ENCODE measurements at regions not wholly inside any gene's neighbourhood (a gene's known extent, or its start where the extent isn't known, plus 50 kb on each side); places are given as distances from the start of the nearest gene placed in this dataset.
"Not testable (repeated sequence)": the region's sequence is repeated elsewhere in the genome, so short reads cannot be mapped to it uniquely, and the experiment has no call there.

- Mint-ChIP-seq H3K27me3 (peaks cover 8% of the 10 kb centered on the region), H3K36me3 (no peaks in the 10 kb centered on the region), H3K9me3 (peaks cover 16% of the 10 kb centered on the region), H3K4me3 (no peak overlapping the region), H3K27ac (no peak overlapping the region), H3K4me1 (ENCODE audit: unreplicated experiment) (no peaks in the 10 kb centered on the region)
- no peak for DNase-seq (ENCODE audit: extremely low spot score, unreplicated experiment)
- TF ChIP-seq, protein P1, sequence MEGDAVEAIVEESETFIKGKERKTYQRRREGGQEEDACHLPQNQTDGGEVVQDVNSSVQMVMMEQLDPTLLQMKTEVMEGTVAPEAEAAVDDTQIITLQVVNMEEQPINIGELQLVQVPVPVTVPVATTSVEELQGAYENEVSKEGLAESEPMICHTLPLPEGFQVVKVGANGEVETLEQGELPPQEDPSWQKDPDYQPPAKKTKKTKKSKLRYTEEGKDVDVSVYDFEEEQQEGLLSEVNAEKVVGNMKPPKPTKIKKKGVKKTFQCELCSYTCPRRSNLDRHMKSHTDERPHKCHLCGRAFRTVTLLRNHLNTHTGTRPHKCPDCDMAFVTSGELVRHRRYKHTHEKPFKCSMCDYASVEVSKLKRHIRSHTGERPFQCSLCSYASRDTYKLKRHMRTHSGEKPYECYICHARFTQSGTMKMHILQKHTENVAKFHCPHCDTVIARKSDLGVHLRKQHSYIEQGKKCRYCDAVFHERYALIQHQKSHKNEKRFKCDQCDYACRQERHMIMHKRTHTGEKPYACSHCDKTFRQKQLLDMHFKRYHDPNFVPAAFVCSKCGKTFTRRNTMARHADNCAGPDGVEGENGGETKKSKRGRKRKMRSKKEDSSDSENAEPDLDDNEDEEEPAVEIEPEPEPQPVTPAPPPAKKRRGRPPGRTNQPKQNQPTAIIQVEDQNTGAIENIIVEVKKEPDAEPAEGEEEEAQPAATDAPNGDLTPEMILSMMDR (conservative IDR thresholded peaks at IDR 0.05) = no peak
These were observed 74.8 kb upstream of the SLC24A3 start for GRCh38 chr20:19137641-19138040.

DNA sequence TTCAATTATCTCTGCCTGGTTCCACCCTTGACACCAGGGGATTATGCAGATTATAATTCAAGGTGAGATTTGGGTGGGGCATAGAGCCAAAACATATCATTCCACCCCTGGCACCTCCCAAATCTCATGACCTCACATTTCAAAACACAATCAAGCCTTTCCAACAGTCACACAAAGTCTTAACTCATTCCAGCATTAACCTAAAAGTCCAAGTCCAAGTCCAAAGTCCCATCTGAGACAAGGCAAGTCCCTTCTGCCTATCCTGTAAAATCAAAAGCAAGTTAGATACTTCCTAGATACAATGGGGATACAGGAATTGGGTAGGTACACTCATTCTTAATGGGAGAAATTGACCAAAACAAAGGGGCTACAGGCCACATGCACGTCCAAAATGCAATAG lies 73.7 kb upstream of the SLC24A3 start:
- H3K27me3 Mint-ChIP-seq = peaks cover 8% of the 10 kb centered on the region
- H3K4me1 Mint-ChIP-seq (ENCODE audit: unreplicated experiment) = no peaks in the 10 kb centered on the region
- no peak overlapping the region for H3K27ac Mint-ChIP-seq
- H3K4me3 Mint-ChIP-seq = no peak overlapping the region
- DNase-seq (ENCODE audit: extremely low spot score, unreplicated experiment) = no peak
- peaks cover 16% of the 10 kb centered on the region for H3K9me3 Mint-ChIP-seq
- no peaks in the 10 kb centered on the region for H3K36me3 Mint-ChIP-seq
- TF ChIP-seq, protein P1 (conservative IDR thresholded peaks at IDR 0.05) = no peak

DNA sequence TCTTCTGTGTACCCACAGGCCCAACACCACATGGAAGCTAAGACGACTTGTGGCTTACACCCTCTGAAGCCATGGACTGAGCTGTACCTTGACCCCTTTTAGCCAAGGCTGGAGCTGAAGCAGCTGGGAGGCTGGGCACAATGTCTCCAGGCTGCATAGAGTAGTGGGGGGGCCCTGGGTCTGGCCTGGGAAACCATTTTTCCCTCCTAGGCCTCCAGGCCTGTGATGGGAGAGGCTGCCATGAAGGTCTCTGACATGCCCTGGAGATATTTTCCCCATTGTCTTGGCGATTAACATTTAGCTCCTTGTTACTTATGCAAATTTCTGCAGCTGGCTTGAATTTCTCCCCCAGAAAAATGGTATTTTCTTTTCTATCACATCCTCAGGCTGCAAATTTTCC lies 72.9 kb upstream of the SLC24A3 start:
- H3K9me3 Mint-ChIP-seq = peaks cover 16% of the 10 kb centered on the region
- not testable (repeated sequence) for H3K36me3 Mint-ChIP-seq; DNase-seq (ENCODE audit: extremely low spot score, unreplicated experiment); H3K27me3 Mint-ChIP-seq; H3K27ac Mint-ChIP-seq; H3K4me1 Mint-ChIP-seq (ENCODE audit: unreplicated experiment); H3K4me3 Mint-ChIP-seq

- Mint-ChIP-seq H3K27ac (no peak overlapping the region), H3K4me3 (no peak overlapping the region), H3K9me3 (peaks cover 5% of the 10 kb centered on the region), H3K4me1 (ENCODE audit: unreplicated experiment) (no peaks in the 10 kb centered on the region), H3K36me3 (no peaks in the 10 kb centered on the region), H3K27me3 (peaks cover 8% of the 10 kb centered on the region)
- no peak for DNase-seq (ENCODE audit: extremely low spot score, unreplicated experiment)
- TF ChIP-seq, protein P1 (conservative IDR thresholded peaks at IDR 0.05) = no peak
These were observed 70.4 kb upstream of the SLC24A3 start for GRCh38 chr20:19141998-19142397.

DNA sequence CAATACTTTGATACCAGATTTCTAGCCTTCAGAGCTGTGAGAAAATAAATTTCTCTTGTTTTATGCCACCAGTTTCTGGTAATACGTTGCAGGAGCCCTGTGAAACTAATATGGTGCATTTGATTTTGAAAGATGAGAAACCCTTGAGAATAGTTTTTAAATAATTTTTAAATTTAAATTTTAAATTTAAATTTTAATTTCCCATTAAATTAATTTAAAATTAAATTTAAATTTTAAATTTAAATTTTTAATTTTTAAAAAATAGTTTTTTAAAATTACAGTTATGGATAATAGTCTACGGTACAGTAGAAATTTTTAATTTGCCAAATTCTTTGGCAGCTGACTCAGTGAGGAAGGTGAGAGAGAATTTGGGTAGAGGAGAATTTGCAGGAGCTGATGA lies 68.6 kb upstream of the SLC24A3 start:
- TF ChIP-seq, protein P1 (conservative IDR thresholded peaks at IDR 0.05) = no peak
- Mint-ChIP-seq H3K27me3 (peaks cover 8% of the 10 kb centered on the region), H3K4me1 (ENCODE audit: unreplicated experiment) (no peaks in the 10 kb centered on the region), H3K36me3 (no peaks in the 10 kb centered on the region), H3K4me3 (no peak overlapping the region), H3K9me3 (peaks cover 5% of the 10 kb centered on the region), H3K27ac (no peak overlapping the region)
- DNase-seq (ENCODE audit: extremely low spot score, unreplicated experiment) = no peak

GRCh38 chr20:19161336-19161735 lies 51.1 kb upstream of the SLC24A3 start:
- H3K4me3 Mint-ChIP-seq = no peak overlapping the region
- TF ChIP-seq, protein P1 (conservative IDR thresholded peaks at IDR 0.05) = no peak
- DNase-seq (ENCODE audit: extremely low spot score, unreplicated experiment) = no peak
- H3K27ac Mint-ChIP-seq = no peak overlapping the region
- H3K9me3 Mint-ChIP-seq = peaks cover 9% of the 10 kb centered on the region
- H3K4me1 Mint-ChIP-seq (ENCODE audit: unreplicated experiment) = no peaks in the 10 kb centered on the region
- no peaks in the 10 kb centered on the region for H3K36me3 Mint-ChIP-seq
- peaks cover 18% of the 10 kb centered on the region for H3K27me3 Mint-ChIP-seq
